HUES6 (cell line): ENCODE measurements at regions not wholly inside any gene's neighbourhood (a gene's known extent, or its start where the extent isn't known, plus 50 kb on each side); places are given as distances from the start of the nearest gene placed in this dataset.
"Not testable (repeated sequence)": the region's sequence is repeated elsewhere in the genome, so short reads cannot be mapped to it uniquely, and the experiment has no call there.

Source experiments
- H3K27ac ChIP-seq: 2 replicates; pipeline ENCODE4 v1.7.0; 2013; ENCODE audit warnings: low read depth, mild to moderate bottlenecking, low read length, inconsistent platforms
- H3K27me3 ChIP-seq: 2 replicates; pipeline ENCODE4 v1.6.1; 2013; ENCODE audit warnings: low read length; ENCODE audit not compliant: control insufficient read depth, insufficient read depth
- H3K36me3 ChIP-seq: 2 replicates; pipeline ENCODE4 v1.6.1; 2013; ENCODE audit warnings: low read length; ENCODE audit not compliant: control insufficient read depth, insufficient read depth
- H3K4me1 ChIP-seq: 2 replicates; pipeline ENCODE4 v1.6.1; 2013; ENCODE audit warnings: low read length; ENCODE audit not compliant: control insufficient read depth, insufficient read depth
- H3K4me3 ChIP-seq: 2 replicates; pipeline ENCODE4 v1.5.1; 2013; ENCODE audit warnings: low read depth, low read length
- H3K9ac ChIP-seq: one replicate; pipeline ENCODE4 v1.6.1; 2013; ENCODE audit warnings: mild to moderate bottlenecking, low read length
- H3K9me3 ChIP-seq: 2 replicates; pipeline ENCODE4 v1.6.1; 2013; ENCODE audit warnings: low read depth, low read length; ENCODE audit not compliant: control insufficient read depth, insufficient read depth

- H3K4me3 ChIP-seq: no peak overlapping the region
These were observed 461.0 kb upstream of the NFIA start for GRCh38 chr1:60621368-60621851.

GRCh38 chr1:60620087-60620486 is 462.3 kb upstream of the NFIA start:
- H3K27me3 ChIP-seq: no peaks in the 10 kb centered on the region
- H3K4me3 ChIP-seq: no peak overlapping the region
- no peak overlapping the region for H3K9ac ChIP-seq
- no peaks in the 10 kb centered on the region for H3K9me3 ChIP-seq
- H3K27ac ChIP-seq: no peak overlapping the region
- H3K4me1 ChIP-seq: no peaks in the 10 kb centered on the region
- H3K36me3 ChIP-seq: no peaks in the 10 kb centered on the region

More at GRCh38 chr1:60621368-60621851, 461.0 kb upstream of the NFIA start:
- H3K9ac ChIP-seq: no peak overlapping the region
- no peaks in the 10 kb centered on the region for H3K27me3 ChIP-seq
- no peaks in the 10 kb centered on the region for H3K9me3 ChIP-seq
- H3K27ac ChIP-seq: no peak overlapping the region
- H3K36me3 ChIP-seq: no peaks in the 10 kb centered on the region
- H3K4me1 ChIP-seq: no peaks in the 10 kb centered on the region

- H3K4me1 ChIP-seq: no peaks in the 10 kb centered on the region
- no peak overlapping the region for H3K27ac ChIP-seq
- H3K27me3 ChIP-seq: no peaks in the 10 kb centered on the region
- no peaks in the 10 kb centered on the region for H3K9me3 ChIP-seq
- no peaks in the 10 kb centered on the region for H3K36me3 ChIP-seq
- no peak overlapping the region for H3K4me3 ChIP-seq
- no peak overlapping the region for H3K9ac ChIP-seq
These were observed 462.8 kb upstream of the NFIA start for GRCh38 chr1:60619581-60619980.

GRCh38 chr1:60615666-60616065 is 466.7 kb upstream of the NFIA start:
- no peaks in the 10 kb centered on the region for H3K9me3 ChIP-seq
- H3K9ac ChIP-seq: no peak overlapping the region
- H3K4me3 ChIP-seq: no peak overlapping the region
- H3K36me3 ChIP-seq: no peaks in the 10 kb centered on the region
- no peaks in the 10 kb centered on the region for H3K4me1 ChIP-seq
- H3K27ac ChIP-seq: no peak overlapping the region
- H3K27me3 ChIP-seq: no peaks in the 10 kb centered on the region

GRCh38 chr1:60612790-60613189 is 469.6 kb upstream of the NFIA start:
- Histone ChIP-seq H3K27ac (no peak overlapping the region), H3K9me3 (no peaks in the 10 kb centered on the region), H3K4me3 (no peak overlapping the region), H3K36me3 (no peaks in the 10 kb centered on the region), H3K4me1 (no peaks in the 10 kb centered on the region), H3K27me3 (no peaks in the 10 kb centered on the region), H3K9ac (no peak overlapping the region)

- not testable (repeated sequence) for H3K4me3 ChIP-seq, H3K9me3 ChIP-seq, H3K9ac ChIP-seq, H3K27ac ChIP-seq, H3K27me3 ChIP-seq, H3K36me3 ChIP-seq, H3K4me1 ChIP-seq
These were observed 475.4 kb upstream of the NFIA start for GRCh38 chr1:60606921-60607320.

GRCh38 chr1:60600532-60600931 is 481.8 kb upstream of the NFIA start:
- Histone ChIP-seq H3K27me3 (no peaks in the 10 kb centered on the region), H3K4me3 (no peak overlapping the region), H3K9ac (no peak overlapping the region), H3K36me3 (no peaks in the 10 kb centered on the region), H3K27ac (no peak overlapping the region), H3K4me1 (no peaks in the 10 kb centered on the region), H3K9me3 (0 out of 2 replicates have a peak, but pooled peaks cover 4% of the 10 kb centered on the region)

- Histone ChIP-seq H3K9ac (no peak overlapping the region), H3K27me3 (no peaks in the 10 kb centered on the region), H3K9me3 (0 out of 2 replicates have a peak, but pooled peaks cover 4% of the 10 kb centered on the region), H3K27ac (no peak overlapping the region), H3K4me3 (no peak overlapping the region), H3K36me3 (no peaks in the 10 kb centered on the region), H3K4me1 (no peaks in the 10 kb centered on the region)
These were observed 482.8 kb upstream of the NFIA start for GRCh38 chr1:60599574-60599973.

- 0 out of 2 replicates have a peak, but pooled peaks cover 4% of the 10 kb centered on the region for H3K9me3 ChIP-seq
- no peak overlapping the region for H3K4me3 ChIP-seq
- no peak overlapping the region for H3K27ac ChIP-seq
- H3K4me1 ChIP-seq: no peaks in the 10 kb centered on the region
- H3K36me3 ChIP-seq: no peaks in the 10 kb centered on the region
- no peaks in the 10 kb centered on the region for H3K27me3 ChIP-seq
- H3K9ac ChIP-seq: no peak overlapping the region
These were observed 484.1 kb upstream of the NFIA start for GRCh38 chr1:60598041-60598910.

GRCh38 chr1:60596791-60597750 is 485.3 kb upstream of the NFIA start:
- Histone ChIP-seq H3K9ac (no peak overlapping the region), H3K4me3 (no peak overlapping the region), H3K27me3 (no peaks in the 10 kb centered on the region), H3K36me3 (no peaks in the 10 kb centered on the region), H3K9me3 (0 out of 2 replicates have a peak, but pooled peaks cover 4% of the 10 kb centered on the region), H3K27ac (no peak overlapping the region), H3K4me1 (no peaks in the 10 kb centered on the region)
